ENCODE measurements at regions not wholly inside any gene's neighbourhood (a gene's known extent, or its start where the extent isn't known, plus 50 kb on each side); places are given as distances from the start of the nearest gene placed in this dataset.

DNA sequence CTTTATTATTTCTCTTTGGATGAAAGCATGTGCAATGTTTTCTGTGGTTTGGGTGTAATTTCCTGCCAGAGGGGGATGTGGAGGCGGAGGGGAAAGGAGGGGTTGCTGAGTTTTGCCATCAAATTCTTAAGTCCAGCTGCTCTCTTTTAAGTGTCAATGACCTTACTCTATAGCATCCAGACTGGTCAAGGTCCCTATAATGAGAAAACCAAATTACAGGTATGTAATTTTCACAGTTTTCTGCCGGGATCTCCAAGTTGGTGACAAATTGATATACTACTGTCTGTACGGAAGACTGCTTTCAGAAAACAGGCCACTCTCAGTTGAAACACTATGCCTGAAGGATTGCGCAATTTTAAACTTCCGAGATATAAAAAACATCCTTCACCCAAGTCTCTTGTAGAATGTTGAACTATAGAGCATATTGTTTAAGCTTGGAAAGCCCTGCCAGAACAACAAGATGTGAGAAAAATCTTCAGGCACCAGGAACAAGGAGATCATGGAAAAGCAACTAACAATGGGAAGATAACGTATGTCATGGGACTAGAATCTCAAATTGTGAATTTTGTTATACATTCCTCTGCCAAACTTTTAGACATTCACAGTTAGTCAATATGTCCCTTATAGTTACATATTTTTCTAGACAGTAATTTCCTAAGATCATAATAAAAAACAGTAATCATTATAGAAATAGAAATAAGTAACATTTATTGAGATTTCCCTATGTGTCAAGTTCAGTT, 300.7 kb upstream of the SATB1 start:
- no peak overlapping the region for H3K4me3 ChIP-seq
- intact Hi-C loops (cut with micrococcal nuclease; ENCODE audit: unreplicated experiment), result no loop called here
- H3K9me2 ChIP-seq (ENCODE audit: insufficient read depth), result no peaks in the 10 kb centered on the region; the same call in 1 of the 2 replicates
- no peaks in the 10 kb centered on the region for H3K9me3 ChIP-seq (ENCODE audit: insufficient read depth, low read depth)
- H3K27me3 ChIP-seq (ENCODE audit: insufficient read depth, low read depth), result no peaks in the 10 kb centered on the region
- H3K4me1 ChIP-seq (replicated peaks; ENCODE audit: insufficient read depth), result no peaks in the 10 kb centered on the region
- DNase-seq, result no peak
- TF ChIP-seq EZH2 (IDR thresholded peaks at IDR 0.05; ENCODE audit: low read depth), result no peak
- TF ChIP-seq, protein P1, sequence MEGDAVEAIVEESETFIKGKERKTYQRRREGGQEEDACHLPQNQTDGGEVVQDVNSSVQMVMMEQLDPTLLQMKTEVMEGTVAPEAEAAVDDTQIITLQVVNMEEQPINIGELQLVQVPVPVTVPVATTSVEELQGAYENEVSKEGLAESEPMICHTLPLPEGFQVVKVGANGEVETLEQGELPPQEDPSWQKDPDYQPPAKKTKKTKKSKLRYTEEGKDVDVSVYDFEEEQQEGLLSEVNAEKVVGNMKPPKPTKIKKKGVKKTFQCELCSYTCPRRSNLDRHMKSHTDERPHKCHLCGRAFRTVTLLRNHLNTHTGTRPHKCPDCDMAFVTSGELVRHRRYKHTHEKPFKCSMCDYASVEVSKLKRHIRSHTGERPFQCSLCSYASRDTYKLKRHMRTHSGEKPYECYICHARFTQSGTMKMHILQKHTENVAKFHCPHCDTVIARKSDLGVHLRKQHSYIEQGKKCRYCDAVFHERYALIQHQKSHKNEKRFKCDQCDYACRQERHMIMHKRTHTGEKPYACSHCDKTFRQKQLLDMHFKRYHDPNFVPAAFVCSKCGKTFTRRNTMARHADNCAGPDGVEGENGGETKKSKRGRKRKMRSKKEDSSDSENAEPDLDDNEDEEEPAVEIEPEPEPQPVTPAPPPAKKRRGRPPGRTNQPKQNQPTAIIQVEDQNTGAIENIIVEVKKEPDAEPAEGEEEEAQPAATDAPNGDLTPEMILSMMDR (conservative IDR thresholded peaks at IDR 0.05), result no peak
- no peaks in the 10 kb centered on the region for H4K20me1 ChIP-seq (ENCODE audit: insufficient read depth)
- no peak overlapping the region for H3K27ac ChIP-seq
- H3K79me2 ChIP-seq (ENCODE audit: low read depth), result no peaks in the 10 kb centered on the region
- no TSS peak for BruUV-seq (replicated peaks)
- H3K4me2 ChIP-seq, result no peak overlapping the region
- H3K36me3 ChIP-seq (ENCODE audit: low read depth), result no peaks in the 10 kb centered on the region
- POLR2A ChIA-PET (ENCODE audit: unreplicated experiment), result no interaction called here
- no peaks in the 10 kb centered on the region for H3F3A ChIP-seq (ENCODE audit: insufficient read depth, low read depth)
- peak overlapping the region; percentile 30; the same call in 1 of the 2 replicates for H2AFZ ChIP-seq
- CTCF ChIA-PET, result no interaction called here

DNA sequence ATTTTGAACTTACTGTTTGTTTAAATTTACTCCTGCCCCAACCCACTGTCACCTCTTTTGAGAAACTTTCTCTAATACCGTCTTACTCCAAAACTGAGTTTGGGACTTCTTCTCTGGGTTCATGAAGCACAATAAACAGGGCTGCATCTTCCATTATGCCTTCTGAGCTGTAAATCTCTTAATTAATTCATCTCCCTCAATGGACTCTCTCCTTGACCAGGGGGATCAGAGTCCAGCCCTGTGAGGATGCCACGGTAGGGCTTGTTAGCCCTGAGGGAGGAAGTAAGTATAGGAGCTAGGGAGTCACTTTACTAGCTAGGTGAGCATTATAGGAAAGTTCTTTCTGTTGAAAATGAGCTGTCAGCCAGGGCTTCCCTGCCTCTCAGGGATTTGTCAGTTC, 299.3 kb upstream of the SATB1 start:
- CTCF ChIA-PET, result no interaction called here
- Histone ChIP-seq H3K9me3 (ENCODE audit: insufficient read depth, low read depth) (no peaks in the 10 kb centered on the region), H2AFZ (no peak overlapping the region; the same call in 1 of the 2 replicates), H4K20me1 (ENCODE audit: insufficient read depth) (no peaks in the 10 kb centered on the region), H3K4me1 (replicated peaks; ENCODE audit: insufficient read depth) (no peaks in the 10 kb centered on the region), H3K79me2 (ENCODE audit: low read depth) (no peaks in the 10 kb centered on the region), H3K36me3 (ENCODE audit: low read depth) (no peaks in the 10 kb centered on the region), H3K4me2 (no peak overlapping the region), H3F3A (ENCODE audit: insufficient read depth, low read depth) (no peaks in the 10 kb centered on the region), H3K27me3 (ENCODE audit: insufficient read depth, low read depth) (no peaks in the 10 kb centered on the region), H3K4me3 (no peak overlapping the region), H3K27ac (no peak overlapping the region), H3K9me2 (ENCODE audit: insufficient read depth) (no peaks in the 10 kb centered on the region; the same call in 1 of the 2 replicates)
- intact Hi-C loops (cut with micrococcal nuclease; ENCODE audit: unreplicated experiment), result no loop called here
- POLR2A ChIA-PET (ENCODE audit: unreplicated experiment), result no interaction called here
- TF ChIP-seq EZH2 (IDR thresholded peaks at IDR 0.05; ENCODE audit: low read depth), result no peak
- TF ChIP-seq, protein P1 (conservative IDR thresholded peaks at IDR 0.05), result no peak
- DNase-seq, result no peak
- no TSS peak for BruUV-seq (replicated peaks)

DNA sequence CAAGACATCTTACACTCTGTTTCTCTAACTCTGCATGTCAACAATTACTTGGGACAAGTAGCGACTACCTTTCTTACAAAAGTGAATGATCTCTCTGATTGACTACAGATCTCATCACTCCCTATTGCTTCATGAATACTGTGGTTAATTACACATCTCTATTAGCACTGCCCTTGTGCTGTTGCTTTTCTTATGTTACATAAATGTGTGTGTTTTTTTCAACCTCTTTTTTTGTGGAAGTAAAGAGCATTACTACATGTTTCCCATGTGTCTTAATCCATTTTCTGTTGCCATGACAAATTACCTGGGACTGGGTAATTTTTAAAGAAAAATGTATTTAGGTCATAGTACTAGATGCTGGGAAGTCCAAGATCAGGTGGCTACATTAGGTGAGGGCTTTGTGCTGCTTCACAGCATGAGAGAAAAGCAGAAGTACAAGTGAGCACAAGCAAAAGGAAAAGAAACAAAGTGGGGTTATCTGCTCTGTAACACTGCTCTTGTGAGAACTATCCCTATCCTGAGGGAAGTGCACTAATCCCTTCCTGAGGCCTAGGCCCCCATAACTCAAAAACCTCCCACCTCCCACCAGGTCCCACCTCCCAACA, 298.2 kb upstream of the SATB1 start:
- no peaks in the 10 kb centered on the region for H3F3A ChIP-seq (ENCODE audit: insufficient read depth, low read depth)

More for the DNA sequence above, 298.2 kb upstream of the SATB1 start:
- ChIA-PET POLR2A (ENCODE audit: unreplicated experiment) (no interaction called here), CTCF (no interaction called here)
- Histone ChIP-seq H3K36me3 (ENCODE audit: low read depth) (no peaks in the 10 kb centered on the region), H3K9me2 (ENCODE audit: insufficient read depth) (no peaks in the 10 kb centered on the region; the same call in 1 of the 2 replicates), H3K4me1 (replicated peaks; ENCODE audit: insufficient read depth) (no peaks in the 10 kb centered on the region), H3K4me2 (no peak overlapping the region), H3K27ac (no peak overlapping the region), H3K4me3 (no peak overlapping the region), H3K9me3 (ENCODE audit: insufficient read depth, low read depth) (no peaks in the 10 kb centered on the region), H2AFZ (no peak overlapping the region), H3K27me3 (ENCODE audit: insufficient read depth, low read depth) (no peaks in the 10 kb centered on the region), H3K79me2 (ENCODE audit: low read depth) (no peaks in the 10 kb centered on the region), H4K20me1 (ENCODE audit: insufficient read depth) (no peaks in the 10 kb centered on the region)
- no TSS peak for BruUV-seq (replicated peaks)
- TF ChIP-seq, protein P1 (conservative IDR thresholded peaks at IDR 0.05), result no peak
- TF ChIP-seq EZH2 (IDR thresholded peaks at IDR 0.05; ENCODE audit: low read depth), result no peak
- intact Hi-C loops (cut with micrococcal nuclease; ENCODE audit: unreplicated experiment), result no loop called here
- no peak for DNase-seq
